HepG2 (cell line): ENCODE measurements at regions not wholly inside any gene's neighbourhood (a gene's known extent, or its start where the extent isn't known, plus 50 kb on each side); places are given as distances from the start of the nearest gene placed in this dataset.

Experiments used
- EEA1 ChIP-seq: sonication (generic); formaldehyde crosslinking; IDR thresholded peaks from 2 replicates; pipeline ENCODE4 v1.5.1; 2020; ENCODE audit warnings: mild to moderate bottlenecking, missing genetic modification reagents, borderline replicate concordance
- HHEX ChIP-seq: IDR thresholded peaks from 2 replicates; pipeline ENCODE4 v1.6.1; 2016; ENCODE audit warnings: control low read depth
- MED1 ChIP-seq: sonication (generic); formaldehyde crosslinking; IDR thresholded peaks from 2 replicates; pipeline ENCODE4 v1.4.0; 2020; ENCODE audit warnings: missing genetic modification reagents
- PCBP2 ChIP-seq: fragments of 200-400 bp; formaldehyde crosslinking; optimal IDR thresholded peaks from 2 replicates; pipeline ENCODE3; 2018; ENCODE audit warnings: low read length, low read depth; ENCODE audit not compliant: poor library complexity, severe bottlenecking
- RNF2 ChIP-seq: fragments of 450-650 bp; conservative IDR thresholded peaks from 2 replicates; pipeline ENCODE4 v1.6.1; 2016; ENCODE audit warnings: low read depth
- ZMYM2 ChIP-seq: sonication (generic); formaldehyde crosslinking; IDR thresholded peaks from 2 replicates; pipeline ENCODE4 v1.8.0; 2022; ENCODE audit warnings: mild to moderate bottlenecking, missing genetic modification reagents
- ZNF746 ChIP-seq: sonication (generic); formaldehyde crosslinking; IDR thresholded peaks from 2 replicates; pipeline ENCODE4 v1.8.0; 2022; ENCODE audit warnings: mild to moderate bottlenecking, missing genetic modification reagents
- TF ChIP-seq, protein P1 (sequence below): sonication (generic); formaldehyde crosslinking; IDR thresholded peaks from 2 replicates; pipeline ENCODE4 v1.5.0; 2020; ENCODE audit warnings: mild to moderate bottlenecking, missing genetic modification reagents
- TF ChIP-seq, protein P2 (sequence below): sonication (generic); formaldehyde crosslinking; IDR thresholded peaks from 2 replicates; pipeline ENCODE4 v1.4.0; 2020; ENCODE audit warnings: missing genetic modification reagents

DNA sequence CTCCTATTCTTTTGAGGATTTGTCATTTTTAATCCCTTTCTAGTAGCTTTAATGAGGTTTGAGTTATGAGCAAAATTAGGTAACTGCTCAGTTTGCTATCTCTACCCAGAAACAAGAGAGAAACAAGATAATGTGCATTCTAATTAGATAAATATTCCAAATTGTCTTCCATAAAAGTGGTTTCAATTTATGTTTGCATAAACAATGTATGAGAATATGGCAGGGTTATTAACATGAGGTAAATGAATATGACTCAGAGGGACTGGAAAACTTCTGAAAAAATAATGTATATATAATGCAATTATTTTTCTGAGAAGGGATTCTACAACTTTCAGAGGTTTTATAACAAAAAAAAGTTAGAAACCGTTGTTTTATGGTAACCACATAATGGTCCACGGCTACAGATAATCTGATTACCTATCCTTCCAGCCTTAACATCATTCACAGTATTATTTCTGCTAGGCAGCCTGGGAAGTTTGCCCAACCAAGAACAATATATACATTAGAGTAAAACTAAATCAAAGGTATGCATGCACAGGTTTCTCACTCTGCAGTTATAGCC, 101.2 kb downstream of the CRPPA start (continued):
- TF ChIP-seq, protein P1, sequence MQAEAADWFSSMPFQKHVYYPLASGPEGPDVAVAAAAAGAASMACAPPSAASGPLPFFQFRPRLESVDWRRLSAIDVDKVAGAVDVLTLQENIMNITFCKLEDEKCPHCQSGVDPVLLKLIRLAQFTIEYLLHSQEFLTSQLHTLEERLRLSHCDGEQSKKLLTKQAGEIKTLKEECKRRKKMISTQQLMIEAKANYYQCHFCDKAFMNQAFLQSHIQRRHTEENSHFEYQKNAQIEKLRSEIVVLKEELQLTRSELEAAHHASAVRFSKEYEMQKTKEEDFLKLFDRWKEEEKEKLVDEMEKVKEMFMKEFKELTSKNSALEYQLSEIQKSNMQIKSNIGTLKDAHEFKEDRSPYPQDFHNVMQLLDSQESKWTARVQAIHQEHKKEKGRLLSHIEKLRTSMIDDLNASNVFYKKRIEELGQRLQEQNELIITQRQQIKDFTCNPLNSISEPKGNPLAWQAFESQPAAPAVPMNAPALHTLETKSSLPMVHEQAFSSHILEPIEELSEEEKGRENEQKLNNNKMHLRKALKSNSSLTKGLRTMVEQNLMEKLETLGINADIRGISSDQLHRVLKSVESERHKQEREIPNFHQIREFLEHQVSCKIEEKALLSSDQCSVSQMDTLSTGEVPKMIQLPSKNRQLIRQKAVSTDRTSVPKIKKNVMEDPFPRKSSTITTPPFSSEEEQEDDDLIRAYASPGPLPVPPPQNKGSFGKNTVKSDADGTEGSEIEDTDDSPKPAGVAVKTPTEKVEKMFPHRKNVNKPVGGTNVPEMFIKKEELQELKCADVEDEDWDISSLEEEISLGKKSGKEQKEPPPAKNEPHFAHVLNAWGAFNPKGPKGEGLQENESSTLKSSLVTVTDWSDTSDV: no peak
- TF ChIP-seq RNF2 (no peak), HHEX (CRISPR knock-in tag) (no peak), PCBP2 (no peak), ZNF746 (no peak), ZMYM2 (CRISPR knock-in tag) (no peak), EEA1 (no peak), MED1 (CRISPR knock-in tag) (no peak)
- TF ChIP-seq, protein P2, sequence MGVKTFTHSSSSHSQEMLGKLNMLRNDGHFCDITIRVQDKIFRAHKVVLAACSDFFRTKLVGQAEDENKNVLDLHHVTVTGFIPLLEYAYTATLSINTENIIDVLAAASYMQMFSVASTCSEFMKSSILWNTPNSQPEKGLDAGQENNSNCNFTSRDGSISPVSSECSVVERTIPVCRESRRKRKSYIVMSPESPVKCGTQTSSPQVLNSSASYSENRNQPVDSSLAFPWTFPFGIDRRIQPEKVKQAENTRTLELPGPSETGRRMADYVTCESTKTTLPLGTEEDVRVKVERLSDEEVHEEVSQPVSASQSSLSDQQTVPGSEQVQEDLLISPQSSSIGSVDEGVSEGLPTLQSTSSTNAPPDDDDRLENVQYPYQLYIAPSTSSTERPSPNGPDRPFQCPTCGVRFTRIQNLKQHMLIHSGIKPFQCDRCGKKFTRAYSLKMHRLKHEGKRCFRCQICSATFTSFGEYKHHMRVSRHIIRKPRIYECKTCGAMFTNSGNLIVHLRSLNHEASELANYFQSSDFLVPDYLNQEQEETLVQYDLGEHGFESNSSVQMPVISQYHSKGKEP: no peak
